Neural progenitor cell (in vitro differentiated cells): ENCODE measurements at regions not wholly inside any gene's neighbourhood (a gene's known extent, or its start where the extent isn't known, plus 50 kb on each side); places are given as distances from the start of the nearest gene placed in this dataset.

Experiments
- DNase-seq: peaks from one replicate; pipeline ENCODE4 v3.0.0-alpha.2; 2016; ENCODE audit warnings: low spot score
- H2AFZ ChIP-seq: fragments of 200-600 bp; sonication (generic); replicated peaks from 2 replicates; pipeline ENCODE4 v1.6.1; 2016; ENCODE audit warnings: antibody characterized with exemption
- H3F3A ChIP-seq: fragments of 200-600 bp; sonication (generic); 2 replicates; pipeline ENCODE4 v1.6.1; 2016; ENCODE audit warnings: antibody characterized with exemption, low read depth
- H3K27ac ChIP-seq: fragments of 200-600 bp; sonication (generic); 2 replicates; pipeline ENCODE4 v1.5.1; 2016; ENCODE audit warnings: mild to moderate bottlenecking
- H3K27me3 ChIP-seq: fragments of 200-600 bp; sonication (generic); 2 replicates; pipeline ENCODE4 v1.6.1; 2016; ENCODE audit warnings: mild to moderate bottlenecking, moderate library complexity
- H3K36me3 ChIP-seq: fragments of 200-600 bp; sonication (generic); 2 replicates; pipeline ENCODE4 v1.5.1; 2016
- H3K4me1 ChIP-seq: fragments of 200-600 bp; sonication (generic); 2 replicates; pipeline ENCODE4 v1.6.1; 2016; ENCODE audit warnings: mixed run types
- H3K4me2 ChIP-seq: fragments of 200-600 bp; sonication (generic); 2 replicates; pipeline ENCODE4 v1.6.1; 2016
- H3K4me3 ChIP-seq: fragments of 200-600 bp; sonication (generic); 2 replicates; pipeline ENCODE4 v1.5.1; 2016
- H3K79me2 ChIP-seq: fragments of 200-600 bp; sonication (generic); 2 replicates; pipeline ENCODE4 v1.6.1; 2016; ENCODE audit warnings: low read depth
- H3K9ac ChIP-seq: fragments of 200-600 bp; sonication (generic); 2 replicates; pipeline ENCODE4 v1.6.1; 2016
- H3K9me3 ChIP-seq: fragments of 200-600 bp; sonication (generic); 2 replicates; pipeline ENCODE4 v1.5.1; 2016; ENCODE audit warnings: low read depth
- H4K20me1 ChIP-seq: fragments of 200-600 bp; sonication (generic); 2 replicates; pipeline ENCODE4 v1.6.1; 2016; ENCODE audit warnings: low read depth
- H3K27ac Mint-ChIP-seq: 3 replicates; pipeline ENCODE4 v1.8.0; 2021; ENCODE audit warnings: mixed read lengths
- H3K27me3 Mint-ChIP-seq: 2 replicates; pipeline ENCODE4 v1.8.0; 2022; ENCODE audit warnings: low read depth, mild to moderate bottlenecking, inconsistent platforms, moderate library complexity, mixed read lengths; ENCODE audit not compliant: insufficient read depth
- H3K36me3 Mint-ChIP-seq: 3 replicates; pipeline ENCODE4 v1.8.0; 2021; ENCODE audit warnings: mixed read lengths
- H3K4me1 Mint-ChIP-seq: 3 replicates; pipeline ENCODE4 v1.8.0; 2021; ENCODE audit warnings: mixed read lengths
- H3K4me3 Mint-ChIP-seq: 3 replicates; pipeline ENCODE4 v1.8.0; 2021; ENCODE audit warnings: mild to moderate bottlenecking, moderate library complexity, mixed read lengths
- H3K9me3 Mint-ChIP-seq: 3 replicates; pipeline ENCODE4 v1.8.0; 2020; ENCODE audit warnings: mixed read lengths
- CTCF ChIP-seq: fragments of 200-600 bp; sonication (generic); IDR thresholded peaks from 2 replicates; pipeline ENCODE4 v1.5.1; 2017; ENCODE audit warnings: antibody characterized with exemption, mild to moderate bottlenecking
- EZH2 ChIP-seq: fragments of 200-600 bp; sonication (generic); IDR thresholded peaks from 2 replicates; pipeline ENCODE4 v1.6.1; 2017; ENCODE audit warnings: antibody characterized with exemption, mild to moderate bottlenecking, moderate library complexity
- EZH2phosphoT487 ChIP-seq: fragments of 200-600 bp; sonication (generic); IDR thresholded peaks from 2 replicates; pipeline ENCODE4 v1.6.1; 2017; ENCODE audit warnings: antibody characterized with exemption

- Histone ChIP-seq H3K4me2 (no peak overlapping the region), H3K9me3 (peaks cover 7% of the 10 kb centered on the region), H3K27ac (no peak overlapping the region), H3F3A (no peaks in the 10 kb centered on the region), H3K79me2 (no peaks in the 10 kb centered on the region), H2AFZ (no peak overlapping the region), H3K36me3 (no peaks in the 10 kb centered on the region), H3K4me1 (no peaks in the 10 kb centered on the region), H3K9ac (no peak overlapping the region), H3K27me3 (no peaks in the 10 kb centered on the region), H3K4me3 (no peak overlapping the region), H4K20me1 (no peaks in the 10 kb centered on the region)
- H3K4me3 Mint-ChIP-seq = no peak overlapping the region
- no peaks in the 10 kb centered on the region for H3K4me1 Mint-ChIP-seq
- peaks cover 15% of the 10 kb centered on the region for H3K9me3 Mint-ChIP-seq
- H3K27me3 Mint-ChIP-seq = no peaks in the 10 kb centered on the region
- peaks cover 4% of the 10 kb centered on the region for H3K36me3 Mint-ChIP-seq
- TF ChIP-seq CTCF (no peak), EZH2phosphoT487 (no peak), EZH2 (no peak)
- no peak overlapping the region for H3K27ac Mint-ChIP-seq
- no peak for DNase-seq
Observed at GRCh38 chr11:127288926-127289325, 288.4 kb upstream of the KIRREL3 start.

DNA sequence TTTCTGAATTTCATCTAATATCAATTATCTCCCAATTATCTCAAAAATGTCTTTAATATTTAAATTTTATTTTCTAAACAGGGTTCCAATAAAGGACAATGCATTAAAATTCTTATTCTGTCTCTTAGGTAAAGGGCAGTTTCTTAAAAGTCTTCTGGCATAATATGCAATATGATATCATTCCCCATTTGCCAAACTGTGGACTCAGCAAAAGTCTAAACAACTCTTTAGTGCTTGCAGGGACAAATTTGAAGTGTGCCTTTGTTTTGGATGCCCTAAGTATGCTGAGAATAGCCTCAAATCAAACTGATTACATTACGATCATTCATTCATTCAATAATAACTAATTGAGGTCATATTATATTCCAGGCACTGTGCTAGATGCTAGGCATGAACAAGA is 281.0 kb upstream of the KIRREL3 start:
- H3K4me1 ChIP-seq = peaks cover 5% of the 10 kb centered on the region
- H3K27me3 Mint-ChIP-seq = peaks cover 2% of the 10 kb centered on the region
- no peaks in the 10 kb centered on the region for H3K79me2 ChIP-seq
- H3K4me3 Mint-ChIP-seq = no peak overlapping the region
- no peaks in the 10 kb centered on the region for H4K20me1 ChIP-seq
- no peak for DNase-seq
- H3K27ac Mint-ChIP-seq = no peak overlapping the region
- no peaks in the 10 kb centered on the region for H3K4me1 Mint-ChIP-seq
- no peaks in the 10 kb centered on the region for H3K9me3 Mint-ChIP-seq
- H3K27ac ChIP-seq = no peak overlapping the region
- no peak overlapping the region for H3K4me2 ChIP-seq
- no peaks in the 10 kb centered on the region for H3K36me3 ChIP-seq
- H3F3A ChIP-seq = no peaks in the 10 kb centered on the region
- H3K4me3 ChIP-seq = no peak overlapping the region
- no peak overlapping the region for H2AFZ ChIP-seq
- no peak for TF ChIP-seq CTCF
- no peak for TF ChIP-seq EZH2
- no peak for TF ChIP-seq EZH2phosphoT487
- no peaks in the 10 kb centered on the region for H3K36me3 Mint-ChIP-seq
- no peak overlapping the region for H3K9ac ChIP-seq
- H3K27me3 ChIP-seq = no peaks in the 10 kb centered on the region
- H3K9me3 ChIP-seq = no peaks in the 10 kb centered on the region

DNA sequence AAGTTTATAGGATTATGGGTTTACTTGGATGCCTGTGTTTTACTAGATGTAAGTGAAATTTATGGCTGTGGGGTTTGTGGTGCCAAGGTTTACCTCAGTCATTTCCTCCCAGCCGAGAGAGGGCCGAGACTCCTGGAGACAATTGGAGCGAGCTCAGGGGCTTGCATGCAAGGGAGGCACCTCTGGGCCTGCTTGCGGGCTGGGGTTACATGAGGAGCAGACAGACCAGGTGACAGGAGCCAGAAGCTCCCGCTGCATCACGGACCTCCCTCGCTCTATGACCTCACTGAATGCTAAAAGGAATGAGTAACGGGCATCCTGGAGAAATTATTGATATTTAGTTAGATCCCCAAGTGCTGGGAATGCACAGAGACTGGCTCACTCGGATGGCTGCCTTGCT is 275.2 kb upstream of the KIRREL3 start:
- no peaks in the 10 kb centered on the region for H3K9me3 Mint-ChIP-seq
- H3K4me1 ChIP-seq = peaks cover 5% of the 10 kb centered on the region
- no peaks in the 10 kb centered on the region for H3K36me3 Mint-ChIP-seq
- no peaks in the 10 kb centered on the region for H3K27me3 ChIP-seq
- no peaks in the 10 kb centered on the region for H3K9me3 ChIP-seq
- H3K4me1 Mint-ChIP-seq = no peaks in the 10 kb centered on the region
- peak overlapping the region; percentile 63 for H2AFZ ChIP-seq
- no peak overlapping the region for H3K4me3 ChIP-seq
- no peaks in the 10 kb centered on the region for H4K20me1 ChIP-seq
- H3F3A ChIP-seq = no peaks in the 10 kb centered on the region
- no peak overlapping the region for H3K27ac ChIP-seq
- DNase-seq = no peak
- no peak overlapping the region for H3K4me2 ChIP-seq
- peaks cover 2% of the 10 kb centered on the region for H3K27me3 Mint-ChIP-seq
- no peak overlapping the region for H3K27ac Mint-ChIP-seq
- TF ChIP-seq EZH2phosphoT487 = no peak
- no peak for TF ChIP-seq CTCF
- no peak for TF ChIP-seq EZH2
- no peaks in the 10 kb centered on the region for H3K79me2 ChIP-seq
- H3K9ac ChIP-seq = no peak overlapping the region
- no peak overlapping the region for H3K4me3 Mint-ChIP-seq
- no peaks in the 10 kb centered on the region for H3K36me3 ChIP-seq

GRCh38 chr11:127274328-127274676 is 273.7 kb upstream of the KIRREL3 start:
- DNase-seq = no peak
- no peak overlapping the region for H3K9ac ChIP-seq

More at GRCh38 chr11:127274328-127274676, 273.7 kb upstream of the KIRREL3 start:
- peaks cover 2% of the 10 kb centered on the region for H3K27me3 Mint-ChIP-seq
- H3K4me2 ChIP-seq = no peak overlapping the region
- no peaks in the 10 kb centered on the region for H3K27me3 ChIP-seq
- H2AFZ ChIP-seq = no peak overlapping the region
- peaks cover 5% of the 10 kb centered on the region for H3K4me1 ChIP-seq
- no peak overlapping the region for H3K4me3 Mint-ChIP-seq
- no peaks in the 10 kb centered on the region for H3K36me3 ChIP-seq
- H3K9me3 Mint-ChIP-seq = no peaks in the 10 kb centered on the region
- TF ChIP-seq EZH2phosphoT487 (no peak), EZH2 (no peak), CTCF (no peak)
- no peaks in the 10 kb centered on the region for H3K4me1 Mint-ChIP-seq
- H3K79me2 ChIP-seq = no peaks in the 10 kb centered on the region
- H3K27ac Mint-ChIP-seq = no peak overlapping the region
- H3K36me3 Mint-ChIP-seq = no peaks in the 10 kb centered on the region
- H3K9me3 ChIP-seq = no peaks in the 10 kb centered on the region
- no peaks in the 10 kb centered on the region for H3F3A ChIP-seq
- H4K20me1 ChIP-seq = no peaks in the 10 kb centered on the region
- H3K27ac ChIP-seq = no peak overlapping the region
- no peak overlapping the region for H3K4me3 ChIP-seq
